ENCODE measurements at regions not wholly inside any gene's neighbourhood (a gene's known extent, or its start where the extent isn't known, plus 50 kb on each side); places are given as distances from the start of the nearest gene placed in this dataset.
A peak's percentile ranks its signal among the peaks of the same experiment; 100 is the strongest.
"Not testable (repeated sequence)": the region's sequence is repeated elsewhere in the genome, so short reads cannot be mapped to it uniquely, and the experiment has no call there.

DNA sequence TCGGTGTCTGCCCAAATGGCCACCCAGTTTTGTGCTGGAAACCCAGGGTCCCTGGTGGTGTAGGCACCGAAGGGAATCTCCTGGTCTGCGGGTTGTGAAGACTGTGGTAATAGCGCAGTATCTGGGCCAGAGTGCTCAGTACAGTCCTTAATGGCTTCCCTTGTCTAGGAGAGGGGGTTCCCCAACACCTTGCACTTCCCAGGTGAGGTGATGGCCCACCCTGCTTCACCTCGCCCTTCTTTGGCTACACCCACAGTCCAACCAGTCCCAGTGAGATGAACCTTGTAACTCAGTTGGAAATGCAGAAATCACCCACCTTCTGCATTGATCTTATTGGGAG is 402.4 kb downstream of the SRGAP2C start:
- Histone ChIP-seq H3K4me3 (ENCODE audit: low read depth, low read length) (no peak overlapping the region), H3K36me3 (replicated peaks) (no peaks in the 10 kb centered on the region), H3K27me3 (replicated peaks) (no peaks in the 10 kb centered on the region), H3K27ac (no peak overlapping the region)
- no peak for DNase-seq
- TF ChIP-seq, protein P1, sequence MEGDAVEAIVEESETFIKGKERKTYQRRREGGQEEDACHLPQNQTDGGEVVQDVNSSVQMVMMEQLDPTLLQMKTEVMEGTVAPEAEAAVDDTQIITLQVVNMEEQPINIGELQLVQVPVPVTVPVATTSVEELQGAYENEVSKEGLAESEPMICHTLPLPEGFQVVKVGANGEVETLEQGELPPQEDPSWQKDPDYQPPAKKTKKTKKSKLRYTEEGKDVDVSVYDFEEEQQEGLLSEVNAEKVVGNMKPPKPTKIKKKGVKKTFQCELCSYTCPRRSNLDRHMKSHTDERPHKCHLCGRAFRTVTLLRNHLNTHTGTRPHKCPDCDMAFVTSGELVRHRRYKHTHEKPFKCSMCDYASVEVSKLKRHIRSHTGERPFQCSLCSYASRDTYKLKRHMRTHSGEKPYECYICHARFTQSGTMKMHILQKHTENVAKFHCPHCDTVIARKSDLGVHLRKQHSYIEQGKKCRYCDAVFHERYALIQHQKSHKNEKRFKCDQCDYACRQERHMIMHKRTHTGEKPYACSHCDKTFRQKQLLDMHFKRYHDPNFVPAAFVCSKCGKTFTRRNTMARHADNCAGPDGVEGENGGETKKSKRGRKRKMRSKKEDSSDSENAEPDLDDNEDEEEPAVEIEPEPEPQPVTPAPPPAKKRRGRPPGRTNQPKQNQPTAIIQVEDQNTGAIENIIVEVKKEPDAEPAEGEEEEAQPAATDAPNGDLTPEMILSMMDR (IDR thresholded peaks at IDR 0.05; ENCODE audit: low read depth, low read length, missing control alignments): no peak
- in situ Hi-C loops (cut with HindIII; ENCODE audit: low pct_ligation_motif_present, low sequenced_read_pairs): no loop called here

DNA sequence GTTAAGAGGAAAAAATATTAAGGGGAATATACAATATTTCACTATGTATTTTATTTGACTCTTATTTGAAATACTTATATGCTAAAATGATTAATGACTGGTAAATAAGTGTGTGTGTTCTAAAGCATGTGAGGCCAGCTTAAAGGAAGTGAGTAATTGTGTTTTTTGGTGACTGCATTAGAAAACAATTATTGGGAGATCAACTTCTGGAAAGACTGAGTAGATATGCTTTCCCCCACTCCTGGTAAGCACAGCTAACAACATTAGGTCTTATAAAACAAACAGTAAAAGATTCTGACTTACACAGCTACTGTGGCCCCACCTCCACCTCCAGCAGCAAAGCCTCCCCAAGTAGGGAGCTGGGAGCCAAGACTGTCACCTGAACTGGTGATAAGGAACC is 403.0 kb downstream of the SRGAP2C start:
- H3K27me3 ChIP-seq (replicated peaks): no peaks in the 10 kb centered on the region
- no peak overlapping the region for H3K4me3 ChIP-seq (ENCODE audit: low read depth, low read length)
- DNase-seq: peak; percentile 0
- no peak overlapping the region for H3K27ac ChIP-seq
- no peaks in the 10 kb centered on the region for H3K36me3 ChIP-seq (replicated peaks)
- in situ Hi-C loops (cut with HindIII; ENCODE audit: low pct_ligation_motif_present, low sequenced_read_pairs): no loop called here
- TF ChIP-seq, protein P1 (IDR thresholded peaks at IDR 0.05; ENCODE audit: low read depth, low read length, missing control alignments): no peak

GRCh38 chr1:121594096-121594495 is 409.3 kb downstream of the SRGAP2C start:
- in situ Hi-C loops (cut with HindIII; ENCODE audit: low pct_ligation_motif_present, low sequenced_read_pairs): no loop called here
- Histone ChIP-seq H3K4me3 (ENCODE audit: low read depth, low read length) (no peak overlapping the region), H3K36me3 (replicated peaks) (no peaks in the 10 kb centered on the region), H3K27me3 (replicated peaks) (no peaks in the 10 kb centered on the region), H3K27ac (no peak overlapping the region)
- no peak for DNase-seq
- TF ChIP-seq, protein P1 (IDR thresholded peaks at IDR 0.05; ENCODE audit: low read depth, low read length, missing control alignments): no peak

DNA sequence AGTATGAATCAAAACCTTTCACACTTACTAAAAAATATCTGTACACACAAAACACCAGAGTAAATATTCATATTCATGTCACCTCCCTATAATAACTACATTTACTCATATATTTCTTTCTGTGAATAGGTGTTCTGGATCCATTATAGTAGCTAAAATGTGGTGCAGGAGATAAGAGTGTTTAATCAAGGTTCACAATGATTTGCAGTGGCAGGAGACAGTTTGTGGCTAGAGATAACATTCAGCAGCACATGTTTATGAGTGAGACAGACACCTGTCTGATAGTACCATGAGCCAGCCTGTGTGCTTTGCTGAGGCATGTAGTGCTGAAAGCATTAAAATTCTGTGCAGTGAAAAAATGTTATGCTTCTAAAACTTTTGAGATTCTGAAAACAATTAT is 410.3 kb downstream of the SRGAP2C start:
- H3K27me3 ChIP-seq (replicated peaks): no peaks in the 10 kb centered on the region
- no peaks in the 10 kb centered on the region for H3K36me3 ChIP-seq (replicated peaks)
- TF ChIP-seq, protein P1 (IDR thresholded peaks at IDR 0.05; ENCODE audit: low read depth, low read length, missing control alignments): no peak
- in situ Hi-C loops (cut with HindIII; ENCODE audit: low pct_ligation_motif_present, low sequenced_read_pairs): no loop called here
- DNase-seq: no peak
- no peak overlapping the region for H3K4me3 ChIP-seq (ENCODE audit: low read depth, low read length)
- H3K27ac ChIP-seq: no peak overlapping the region

- DNase-seq; H3K36me3 ChIP-seq (replicated peaks); in situ Hi-C loops (cut with HindIII; ENCODE audit: low pct_ligation_motif_present, low sequenced_read_pairs); H3K4me3 ChIP-seq (ENCODE audit: low read depth, low read length); H3K27ac ChIP-seq; H3K27me3 ChIP-seq (replicated peaks): not testable (repeated sequence)
These were observed 420.2 kb downstream of the SRGAP2C start for GRCh38 chr1:121604843-121605444.

DNA sequence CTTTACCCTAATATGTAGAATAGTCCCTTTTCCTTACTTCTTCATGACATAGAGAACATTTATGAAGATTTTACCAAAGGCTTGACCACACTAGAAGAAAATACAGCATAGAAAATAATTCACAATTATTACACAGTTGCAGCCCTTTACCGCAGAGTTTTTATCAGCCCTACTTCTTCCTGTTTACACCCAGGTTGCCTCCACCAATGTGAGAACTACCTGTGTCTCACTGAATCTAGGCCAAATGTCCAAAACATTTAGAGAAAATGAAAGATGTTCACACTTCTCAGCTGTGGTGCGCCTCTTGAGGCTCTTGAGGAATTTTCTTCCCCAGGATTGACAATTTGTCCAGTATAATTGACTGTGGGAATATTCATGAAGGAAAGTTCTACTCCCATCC is 422.7 kb downstream of the SRGAP2C start:
- not testable (repeated sequence) for H3K36me3 ChIP-seq (replicated peaks)

More for the DNA sequence above, 422.7 kb downstream of the SRGAP2C start:
- DNase-seq; H3K27me3 ChIP-seq (replicated peaks); H3K27ac ChIP-seq; H3K4me3 ChIP-seq (ENCODE audit: low read depth, low read length); in situ Hi-C loops (cut with HindIII; ENCODE audit: low pct_ligation_motif_present, low sequenced_read_pairs): not testable (repeated sequence)

All from brain microvascular endothelial cell (primary cell).